ENCODE measurements at regions not wholly inside any gene's neighbourhood (a gene's known extent, or its start where the extent isn't known, plus 50 kb on each side); places are given as distances from the start of the nearest gene placed in this dataset.

DNA sequence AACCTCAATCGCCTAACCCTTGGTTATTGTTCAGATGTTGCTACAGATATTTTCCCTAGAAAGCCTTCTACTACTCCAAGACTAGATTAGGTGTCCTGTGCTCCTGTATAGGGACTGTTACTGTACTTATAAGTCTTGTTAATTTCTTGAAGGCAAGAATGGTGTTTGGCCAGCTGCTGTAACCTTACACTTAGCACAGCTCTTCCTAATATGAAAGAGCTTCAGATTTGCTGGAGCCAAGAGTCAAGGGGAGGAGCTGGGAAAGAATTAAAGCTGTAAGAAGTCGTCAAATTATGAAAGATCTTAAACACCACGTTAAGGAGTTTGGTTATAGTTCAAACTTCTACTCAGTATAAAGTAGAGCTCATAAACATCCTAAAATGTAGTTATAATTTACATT is 245.9 kb upstream of the TLL1 start:
- H3K9me2 ChIP-seq (ENCODE audit: insufficient read depth), result no peaks in the 10 kb centered on the region
- no peak overlapping the region for H3K4me3 ChIP-seq (replicated peaks in 1 of 2; ENCODE audit: low read depth in 1 of 2, low read length in 2 of 2)
- DNase-seq (ENCODE audit: low read depth, low spot score) (no peak), ATAC-seq (no peak)
- no peak overlapping the region for H2AFZ ChIP-seq (ENCODE audit: low read depth, low read length, poor library complexity, severe bottlenecking)
- TF ChIP-seq EZH2 (IDR thresholded peaks at IDR 0.05) (no peak), SP1 (IDR thresholded peaks at IDR 0.05; ENCODE audit: low read depth) (no peak), EZH2phosphoT487 (IDR thresholded peaks at IDR 0.05; ENCODE audit: borderline replicate concordance) (no peak), SIN3A (IDR thresholded peaks at IDR 0.05; ENCODE audit: low read depth) (no peak), TCF7L2 (IDR thresholded peaks at IDR 0.05; ENCODE audit: borderline replicate concordance, extremely low read depth, insufficient read depth, insufficient read length) (no peak), SRF (IDR thresholded peaks at IDR 0.05; ENCODE audit: low read depth) (no peak), ZFX (IDR thresholded peaks at IDR 0.05) (no peak), CEBPB (IDR thresholded peaks at IDR 0.05; ENCODE audit: low read depth) (no peak), RAD21 (IDR thresholded peaks at IDR 0.05; ENCODE audit: low read depth) (no peak), CBX3 (IDR thresholded peaks at IDR 0.05; ENCODE audit: low read depth) (no peak), ELF1 (IDR thresholded peaks at IDR 0.05; ENCODE audit: borderline replicate concordance, low read depth) (no peak), POLR2AphosphoS5 (IDR thresholded peaks at IDR 0.05; ENCODE audit: low read depth, low read length) (no peak), EGR1 (IDR thresholded peaks at IDR 0.05; ENCODE audit: low read depth) (no peak), POLR2A (IDR thresholded peaks at IDR 0.05; ENCODE audit: borderline replicate concordance, extremely low read depth, insufficient read depth, insufficient read length) (no peak), JUND (IDR thresholded peaks at IDR 0.05) (no peak), ZNF274 (IDR thresholded peaks at IDR 0.05; ENCODE audit: low read depth, low read length) (no peak)
- TF ChIP-seq, protein P1, sequence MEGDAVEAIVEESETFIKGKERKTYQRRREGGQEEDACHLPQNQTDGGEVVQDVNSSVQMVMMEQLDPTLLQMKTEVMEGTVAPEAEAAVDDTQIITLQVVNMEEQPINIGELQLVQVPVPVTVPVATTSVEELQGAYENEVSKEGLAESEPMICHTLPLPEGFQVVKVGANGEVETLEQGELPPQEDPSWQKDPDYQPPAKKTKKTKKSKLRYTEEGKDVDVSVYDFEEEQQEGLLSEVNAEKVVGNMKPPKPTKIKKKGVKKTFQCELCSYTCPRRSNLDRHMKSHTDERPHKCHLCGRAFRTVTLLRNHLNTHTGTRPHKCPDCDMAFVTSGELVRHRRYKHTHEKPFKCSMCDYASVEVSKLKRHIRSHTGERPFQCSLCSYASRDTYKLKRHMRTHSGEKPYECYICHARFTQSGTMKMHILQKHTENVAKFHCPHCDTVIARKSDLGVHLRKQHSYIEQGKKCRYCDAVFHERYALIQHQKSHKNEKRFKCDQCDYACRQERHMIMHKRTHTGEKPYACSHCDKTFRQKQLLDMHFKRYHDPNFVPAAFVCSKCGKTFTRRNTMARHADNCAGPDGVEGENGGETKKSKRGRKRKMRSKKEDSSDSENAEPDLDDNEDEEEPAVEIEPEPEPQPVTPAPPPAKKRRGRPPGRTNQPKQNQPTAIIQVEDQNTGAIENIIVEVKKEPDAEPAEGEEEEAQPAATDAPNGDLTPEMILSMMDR (IDR thresholded peaks at IDR 0.05 in 2 of 3, conservative IDR thresholded peaks at IDR 0.05 in 1 of 3; ENCODE audit: borderline replicate concordance in 1 of 3, insufficient read depth in 1 of 3, low read depth in 2 of 3, low read length in 2 of 3), result no peak
- TF ChIP-seq, protein P2, sequence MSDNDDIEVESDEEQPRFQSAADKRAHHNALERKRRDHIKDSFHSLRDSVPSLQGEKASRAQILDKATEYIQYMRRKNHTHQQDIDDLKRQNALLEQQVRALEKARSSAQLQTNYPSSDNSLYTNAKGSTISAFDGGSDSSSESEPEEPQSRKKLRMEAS (IDR thresholded peaks at IDR 0.05), result no peak
- TF ChIP-seq, protein P3, sequence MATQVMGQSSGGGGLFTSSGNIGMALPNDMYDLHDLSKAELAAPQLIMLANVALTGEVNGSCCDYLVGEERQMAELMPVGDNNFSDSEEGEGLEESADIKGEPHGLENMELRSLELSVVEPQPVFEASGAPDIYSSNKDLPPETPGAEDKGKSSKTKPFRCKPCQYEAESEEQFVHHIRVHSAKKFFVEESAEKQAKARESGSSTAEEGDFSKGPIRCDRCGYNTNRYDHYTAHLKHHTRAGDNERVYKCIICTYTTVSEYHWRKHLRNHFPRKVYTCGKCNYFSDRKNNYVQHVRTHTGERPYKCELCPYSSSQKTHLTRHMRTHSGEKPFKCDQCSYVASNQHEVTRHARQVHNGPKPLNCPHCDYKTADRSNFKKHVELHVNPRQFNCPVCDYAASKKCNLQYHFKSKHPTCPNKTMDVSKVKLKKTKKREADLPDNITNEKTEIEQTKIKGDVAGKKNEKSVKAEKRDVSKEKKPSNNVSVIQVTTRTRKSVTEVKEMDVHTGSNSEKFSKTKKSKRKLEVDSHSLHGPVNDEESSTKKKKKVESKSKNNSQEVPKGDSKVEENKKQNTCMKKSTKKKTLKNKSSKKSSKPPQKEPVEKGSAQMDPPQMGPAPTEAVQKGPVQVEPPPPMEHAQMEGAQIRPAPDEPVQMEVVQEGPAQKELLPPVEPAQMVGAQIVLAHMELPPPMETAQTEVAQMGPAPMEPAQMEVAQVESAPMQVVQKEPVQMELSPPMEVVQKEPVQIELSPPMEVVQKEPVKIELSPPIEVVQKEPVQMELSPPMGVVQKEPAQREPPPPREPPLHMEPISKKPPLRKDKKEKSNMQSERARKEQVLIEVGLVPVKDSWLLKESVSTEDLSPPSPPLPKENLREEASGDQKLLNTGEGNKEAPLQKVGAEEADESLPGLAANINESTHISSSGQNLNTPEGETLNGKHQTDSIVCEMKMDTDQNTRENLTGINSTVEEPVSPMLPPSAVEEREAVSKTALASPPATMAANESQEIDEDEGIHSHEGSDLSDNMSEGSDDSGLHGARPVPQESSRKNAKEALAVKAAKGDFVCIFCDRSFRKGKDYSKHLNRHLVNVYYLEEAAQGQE (IDR thresholded peaks at IDR 0.05; ENCODE audit: low read depth), result no peak
- TF ChIP-seq, protein P4, sequence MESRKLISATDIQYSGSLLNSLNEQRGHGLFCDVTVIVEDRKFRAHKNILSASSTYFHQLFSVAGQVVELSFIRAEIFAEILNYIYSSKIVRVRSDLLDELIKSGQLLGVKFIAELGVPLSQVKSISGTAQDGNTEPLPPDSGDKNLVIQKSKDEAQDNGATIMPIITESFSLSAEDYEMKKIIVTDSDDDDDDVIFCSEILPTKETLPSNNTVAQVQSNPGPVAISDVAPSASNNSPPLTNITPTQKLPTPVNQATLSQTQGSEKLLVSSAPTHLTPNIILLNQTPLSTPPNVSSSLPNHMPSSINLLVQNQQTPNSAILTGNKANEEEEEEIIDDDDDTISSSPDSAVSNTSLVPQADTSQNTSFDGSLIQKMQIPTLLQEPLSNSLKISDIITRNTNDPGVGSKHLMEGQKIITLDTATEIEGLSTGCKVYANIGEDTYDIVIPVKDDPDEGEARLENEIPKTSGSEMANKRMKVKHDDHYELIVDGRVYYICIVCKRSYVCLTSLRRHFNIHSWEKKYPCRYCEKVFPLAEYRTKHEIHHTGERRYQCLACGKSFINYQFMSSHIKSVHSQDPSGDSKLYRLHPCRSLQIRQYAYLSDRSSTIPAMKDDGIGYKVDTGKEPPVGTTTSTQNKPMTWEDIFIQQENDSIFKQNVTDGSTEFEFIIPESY (IDR thresholded peaks at IDR 0.05; ENCODE audit: extremely low read depth, insufficient replicate concordance, low read length), result no peak
- H3K36me3 ChIP-seq (ENCODE audit: control insufficient read depth in 1 of 2, insufficient read depth in 2 of 2, low read length in 2 of 2), result no peaks in the 10 kb centered on the region
- H3K4me1 ChIP-seq (ENCODE audit: control insufficient read depth in 1 of 2, insufficient read depth in 2 of 2, low read length in 2 of 2), result no peaks in the 10 kb centered on the region
- no TSS peak for BruUV-seq (replicated peaks)
- CTCF ChIA-PET, result no interaction called here
- H3K9ac ChIP-seq (ENCODE audit: low read length), result no peak overlapping the region
- POLR2A ChIA-PET, result no interaction called here
- no peaks in the 10 kb centered on the region; the same call in 1 of the 2 replicates for H3K79me2 ChIP-seq (ENCODE audit: insufficient read depth, low read length)
- H3K4me2 ChIP-seq (ENCODE audit: low read length), result no peak overlapping the region
- H3K9me3 ChIP-seq (ENCODE audit: control insufficient read depth in 1 of 2, insufficient read depth in 1 of 2, low read depth in 1 of 2, low read length in 2 of 2), result no peaks in the 10 kb centered on the region
- H4K20me1 ChIP-seq (ENCODE audit: insufficient read depth), result no peaks in the 10 kb centered on the region
- intact Hi-C loops (cut with micrococcal nuclease), result loop anchor here (10.0 kb wide), 1 partner anchor 1552 kb away; no protein-coding TSS in a partner anchor
- no peak overlapping the region for H3K27ac ChIP-seq (ENCODE audit: low read depth, low read length)
- RAD21 ChIA-PET (ENCODE audit: low non-redundant PET in 1 of 2, low total read pairs in 2 of 2, uncharacterized antibody in 2 of 2, unreplicated experiment in 2 of 2), result no interaction called here
- no peaks in the 10 kb centered on the region for H3K27me3 ChIP-seq (ENCODE audit: insufficient read depth, low read length)
